Activated CD8-positive, alpha-beta memory T cell treated with anti-CD3 and anti-CD28 coated beads, Interleukin-2, amount 50 U/mL, for 24 hours (primary cell): ENCODE measurements at regions not wholly inside any gene's neighbourhood (a gene's known extent, or its start where the extent isn't known, plus 50 kb on each side); places are given as distances from the start of the nearest gene placed in this dataset.

Source experiments
- DNase-seq: peaks from one replicate; pipeline ENCODE4 v3.0.0-alpha.2; 2020; ENCODE audit errors: extremely low read depth

- no peak for DNase-seq
Observed at GRCh38 chr18:78737006-78737915, 242.4 kb upstream of the SALL3 start.

GRCh38 chr18:78738076-78738690 is 241.4 kb upstream of the SALL3 start:
- DNase-seq = no peak

GRCh38 chr18:78739115-78739514 is 240.5 kb upstream of the SALL3 start:
- DNase-seq = no peak

- DNase-seq = no peak
Observed at GRCh38 chr18:78739882-78740677, 239.5 kb upstream of the SALL3 start.

GRCh38 chr18:78740876-78741275 is 238.7 kb upstream of the SALL3 start:
- DNase-seq = no peak

GRCh38 chr18:78741381-78742217 is 238.0 kb upstream of the SALL3 start:
- DNase-seq = no peak

- no peak for DNase-seq
Observed at GRCh38 chr18:78742218-78742745, 237.3 kb upstream of the SALL3 start.

GRCh38 chr18:78743078-78743477 is 236.5 kb upstream of the SALL3 start:
- no peak for DNase-seq

- no peak for DNase-seq
Observed at GRCh38 chr18:78751664-78752063, 228.0 kb upstream of the SALL3 start.

- no peak for DNase-seq
Observed at GRCh38 chr18:78753240-78753639, 226.4 kb upstream of the SALL3 start.

- DNase-seq = no peak
Observed at GRCh38 chr18:78754311-78755043, 225.1 kb upstream of the SALL3 start.

GRCh38 chr18:78757014-78757413 is 222.6 kb upstream of the SALL3 start:
- DNase-seq = no peak

GRCh38 chr18:78758496-78758895 is 221.1 kb upstream of the SALL3 start:
- no peak for DNase-seq

- DNase-seq = no peak
Observed at GRCh38 chr18:78762753-78763152, 216.9 kb upstream of the SALL3 start.

GRCh38 chr18:78764544-78764943 is 215.1 kb upstream of the SALL3 start:
- no peak for DNase-seq

GRCh38 chr18:78765142-78765541 is 214.5 kb upstream of the SALL3 start:
- DNase-seq = no peak

- no peak for DNase-seq
Observed at GRCh38 chr18:78765637-78766281, 213.9 kb upstream of the SALL3 start.

- DNase-seq = no peak
Observed at GRCh38 chr18:78766651-78767533, 212.7 kb upstream of the SALL3 start.

- DNase-seq = no peak
Observed at GRCh38 chr18:78767648-78768071, 212.0 kb upstream of the SALL3 start.
